SU-DHL-6 (cell line): ENCODE measurements at regions not wholly inside any gene's neighbourhood (a gene's known extent, or its start where the extent isn't known, plus 50 kb on each side); places are given as distances from the start of the nearest gene placed in this dataset.

Source experiments
- H2AFZ ChIP-seq: fragments of 200-600 bp; sonication (generic); 2 replicates; pipeline ENCODE4 v1.6.1; 2014; ENCODE audit warnings: low read depth, mild to moderate bottlenecking, moderate library complexity, mixed read lengths, antibody characterized with exemption, low read length; ENCODE audit not compliant: severe bottlenecking
- H3F3A ChIP-seq: fragments of 200-600 bp; shearing (Covaris generic); 2 replicates; pipeline ENCODE4 v1.6.0; 2016; ENCODE audit warnings: antibody characterized with exemption, mild to moderate bottlenecking; ENCODE audit not compliant: insufficient read depth
- H3K27ac ChIP-seq: fragments of 200-600 bp; sonication (generic); 2 replicates; pipeline ENCODE4 v1.5.1; 2016; ENCODE audit warnings: low read depth, mild to moderate bottlenecking, low read length, moderate library complexity, mixed read lengths
- H3K27me3 ChIP-seq: fragments of 200-600 bp; sonication (generic), shearing (Covaris generic); 2 replicates; pipeline ENCODE4 v1.6.0; 2014; ENCODE audit warnings: mild to moderate bottlenecking, low read length
- H3K36me3 ChIP-seq: fragments of 200-600 bp; sonication (generic); 2 replicates; pipeline ENCODE4 v1.6.1; 2014; ENCODE audit warnings: mild to moderate bottlenecking, low read length, mixed read lengths
- H3K4me2 ChIP-seq: fragments of 300-600, 200-600 bp; shearing (Covaris generic), sonication (generic); 2 replicates; pipeline ENCODE4 v1.6.0; 2014; ENCODE audit warnings: low read length, low read depth, mild to moderate bottlenecking; ENCODE audit not compliant: poor library complexity, severe bottlenecking
- H3K4me3 ChIP-seq: fragments of 200-600 bp; sonication (generic); 2 replicates; pipeline ENCODE4 v1.5.1; 2014; ENCODE audit warnings: antibody characterized with exemption, low read length, mild to moderate bottlenecking, mixed read lengths; ENCODE audit not compliant: insufficient read depth, poor library complexity, severe bottlenecking
- H3K79me2 ChIP-seq: fragments of 200-600 bp; sonication (generic); 2 replicates; pipeline ENCODE4 v1.6.1; 2014; ENCODE audit warnings: mild to moderate bottlenecking, low read length, moderate library complexity; ENCODE audit not compliant: insufficient read depth
- H3K9ac ChIP-seq: fragments of 200-600 bp; sonication (generic); 2 replicates; pipeline ENCODE4 v1.7.0; 2014; ENCODE audit warnings: mild to moderate bottlenecking, low read length
- H3K9me2 ChIP-seq: fragments of 200-600 bp; sonication (generic); replicated peaks from 2 replicates; pipeline ENCODE4 v1.6.1; 2014; ENCODE audit warnings: low read length; ENCODE audit not compliant: insufficient read depth
- H3K9me3 ChIP-seq: fragments of 200-600 bp; sonication (generic); 2 replicates; pipeline ENCODE4 v1.6.1; 2014; ENCODE audit warnings: low read length, mixed read lengths; ENCODE audit not compliant: insufficient read depth
- H4K20me1 ChIP-seq: fragments of 200-600 bp; sonication (generic); 2 replicates; pipeline ENCODE4 v1.6.1; 2014; ENCODE audit warnings: low read depth, mild to moderate bottlenecking, antibody characterized with exemption, low read length, moderate library complexity, mixed read lengths
- EZH2phosphoT487 ChIP-seq: fragments of 200-600 bp; sonication (generic), shearing (Covaris generic); conservative IDR thresholded peaks from 2 replicates; pipeline ENCODE4 v1.6.1; 2018; ENCODE audit warnings: mild to moderate bottlenecking, antibody characterized with exemption, low read length, moderate library complexity, mixed read lengths
- TF ChIP-seq, protein P1 (sequence below): fragments of 200-600 bp; sonication (generic); IDR thresholded peaks from one replicate; pipeline ENCODE4 v1.5.1; 2017; ENCODE audit warnings: antibody characterized with exemption, mild to moderate bottlenecking, low read length, moderate library complexity; ENCODE audit not compliant: insufficient read depth, poor library complexity, severe bottlenecking

DNA sequence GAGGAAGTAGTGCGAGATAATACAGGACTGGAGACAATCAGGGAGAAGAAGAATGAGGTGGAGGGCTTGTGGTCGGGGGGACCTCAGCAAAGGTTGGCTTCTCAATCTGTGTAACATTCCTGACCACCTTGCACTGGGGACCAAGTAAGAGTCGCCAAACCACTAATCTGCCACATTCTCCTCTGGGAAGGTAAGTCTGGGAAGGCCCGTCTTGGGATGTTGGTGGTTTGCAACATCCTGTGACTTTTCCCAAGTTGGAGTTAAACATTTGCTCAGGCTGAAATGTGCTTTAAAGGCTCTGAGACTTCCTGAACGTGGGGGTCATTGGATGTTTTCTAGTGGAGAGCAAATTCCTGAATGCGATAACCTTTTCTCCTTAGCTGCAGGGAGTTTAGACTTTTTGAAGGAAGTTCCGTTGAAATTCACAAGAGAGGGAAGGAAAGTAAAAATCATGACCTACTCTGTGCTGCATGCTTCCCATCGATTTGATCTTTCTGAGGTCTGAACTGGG lies 325.9 kb downstream of the RPS6KC1 start:
- Histone ChIP-seq H3K4me2 (no peak overlapping the region), H3K9me3 (no peaks in the 10 kb centered on the region), H3K36me3 (no peaks in the 10 kb centered on the region), H2AFZ (no peak overlapping the region), H4K20me1 (no peaks in the 10 kb centered on the region), H3K9me2 (no peaks in the 10 kb centered on the region), H3K9ac (no peak overlapping the region), H3K27me3 (no peaks in the 10 kb centered on the region), H3K79me2 (no peaks in the 10 kb centered on the region), H3K27ac (no peak overlapping the region), H3F3A (no peaks in the 10 kb centered on the region), H3K4me3 (no peak overlapping the region)
- TF ChIP-seq, protein P1, sequence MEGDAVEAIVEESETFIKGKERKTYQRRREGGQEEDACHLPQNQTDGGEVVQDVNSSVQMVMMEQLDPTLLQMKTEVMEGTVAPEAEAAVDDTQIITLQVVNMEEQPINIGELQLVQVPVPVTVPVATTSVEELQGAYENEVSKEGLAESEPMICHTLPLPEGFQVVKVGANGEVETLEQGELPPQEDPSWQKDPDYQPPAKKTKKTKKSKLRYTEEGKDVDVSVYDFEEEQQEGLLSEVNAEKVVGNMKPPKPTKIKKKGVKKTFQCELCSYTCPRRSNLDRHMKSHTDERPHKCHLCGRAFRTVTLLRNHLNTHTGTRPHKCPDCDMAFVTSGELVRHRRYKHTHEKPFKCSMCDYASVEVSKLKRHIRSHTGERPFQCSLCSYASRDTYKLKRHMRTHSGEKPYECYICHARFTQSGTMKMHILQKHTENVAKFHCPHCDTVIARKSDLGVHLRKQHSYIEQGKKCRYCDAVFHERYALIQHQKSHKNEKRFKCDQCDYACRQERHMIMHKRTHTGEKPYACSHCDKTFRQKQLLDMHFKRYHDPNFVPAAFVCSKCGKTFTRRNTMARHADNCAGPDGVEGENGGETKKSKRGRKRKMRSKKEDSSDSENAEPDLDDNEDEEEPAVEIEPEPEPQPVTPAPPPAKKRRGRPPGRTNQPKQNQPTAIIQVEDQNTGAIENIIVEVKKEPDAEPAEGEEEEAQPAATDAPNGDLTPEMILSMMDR: no peak
- TF ChIP-seq EZH2phosphoT487: no peak

DNA sequence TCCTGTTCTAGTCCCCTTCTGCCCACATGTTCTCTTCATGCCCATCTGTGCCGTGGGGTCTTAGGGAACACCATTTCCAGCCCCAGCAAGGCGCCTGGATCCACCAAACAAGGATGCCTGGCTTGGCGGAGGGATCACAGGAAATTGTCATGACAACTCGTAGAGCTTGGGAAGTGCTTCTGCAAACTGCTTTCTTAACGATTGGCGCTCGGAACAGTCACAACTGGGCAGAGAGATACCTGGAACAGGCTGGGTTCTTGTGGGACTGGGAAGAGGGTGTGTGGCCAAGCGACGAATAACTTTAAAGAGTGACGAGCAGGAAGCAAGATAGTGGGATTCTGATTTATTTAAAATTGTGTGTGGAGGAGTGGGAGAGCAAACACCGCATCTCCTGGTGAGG lies 329.8 kb downstream of the RPS6KC1 start:
- Histone ChIP-seq H2AFZ (no peak overlapping the region), H3K9me2 (no peaks in the 10 kb centered on the region), H3K4me3 (no peak overlapping the region), H3K9me3 (no peaks in the 10 kb centered on the region), H3K27ac (no peak overlapping the region), H3K4me2 (no peak overlapping the region), H3K79me2 (no peaks in the 10 kb centered on the region), H3K9ac (no peak overlapping the region), H4K20me1 (no peaks in the 10 kb centered on the region), H3K27me3 (no peaks in the 10 kb centered on the region), H3K36me3 (no peaks in the 10 kb centered on the region), H3F3A (no peaks in the 10 kb centered on the region)
- no peak for TF ChIP-seq EZH2phosphoT487
- TF ChIP-seq, protein P1: no peak

DNA sequence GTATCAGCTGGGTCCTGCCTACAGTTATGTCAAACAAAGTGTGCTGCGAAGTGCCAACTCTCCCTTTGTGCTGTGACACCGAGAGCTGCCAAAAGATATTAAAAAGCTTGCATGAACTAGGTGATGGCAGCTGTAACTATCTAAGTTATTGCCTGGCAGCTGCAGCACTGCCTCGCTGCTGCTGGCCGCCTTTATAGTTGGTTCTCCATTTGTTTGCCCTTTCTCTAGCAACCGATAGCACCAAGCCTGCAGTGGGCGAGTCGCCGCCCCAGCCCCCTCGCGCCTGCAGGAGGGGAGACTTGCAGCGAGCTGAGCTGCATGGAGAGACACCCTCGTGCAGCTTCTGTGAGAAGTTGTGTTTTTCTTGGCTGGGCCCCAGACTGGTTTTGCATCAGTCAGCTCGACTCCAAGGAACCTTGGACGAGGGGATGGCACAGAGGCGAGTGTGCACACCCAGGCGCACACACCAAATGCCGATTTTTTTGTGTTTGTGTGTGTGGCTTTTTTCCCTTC lies 330.6 kb downstream of the RPS6KC1 start:
- Histone ChIP-seq H2AFZ (no peak overlapping the region), H3K4me3 (no peak overlapping the region)

More for the DNA sequence above, 330.6 kb downstream of the RPS6KC1 start:
- Histone ChIP-seq H3K9me3 (no peaks in the 10 kb centered on the region), H3K27me3 (no peaks in the 10 kb centered on the region), H3K4me2 (no peak overlapping the region), H3K9me2 (no peaks in the 10 kb centered on the region), H4K20me1 (no peaks in the 10 kb centered on the region), H3F3A (no peaks in the 10 kb centered on the region), H3K79me2 (no peaks in the 10 kb centered on the region), H3K36me3 (no peaks in the 10 kb centered on the region), H3K9ac (no peak overlapping the region), H3K27ac (no peak overlapping the region)
- TF ChIP-seq EZH2phosphoT487: no peak
- TF ChIP-seq, protein P1: no peak
